ENCODE measurements at regions not wholly inside any gene's neighbourhood (a gene's known extent, or its start where the extent isn't known, plus 50 kb on each side); places are given as distances from the start of the nearest gene placed in this dataset.

DNA sequence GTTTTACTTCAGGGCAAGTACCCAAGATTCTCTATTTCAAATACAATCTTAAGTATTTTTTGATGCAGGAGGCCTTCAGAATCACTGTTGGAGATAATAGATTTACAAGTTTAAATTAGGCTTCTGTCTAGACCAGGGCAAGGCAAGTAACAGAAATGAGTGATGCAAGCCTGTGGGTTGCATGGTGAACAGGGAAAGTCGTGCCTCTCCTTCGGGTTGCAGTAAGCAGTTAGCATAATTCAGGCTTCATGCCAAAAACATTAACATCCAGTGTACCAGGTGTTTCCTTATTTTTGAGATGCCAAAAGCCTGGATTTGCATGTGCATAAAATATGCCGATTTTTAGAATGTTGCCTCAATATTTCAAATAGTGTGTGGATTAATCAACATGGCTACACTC is 369.0 kb downstream of the CAAP1 start:
- Histone ChIP-seq H3K27ac (no peak overlapping the region), H3K36me3 (replicated peaks) (no peaks in the 10 kb centered on the region), H3K4me3 (ENCODE audit: low read depth, low read length) (no peak overlapping the region), H3K27me3 (replicated peaks) (no peaks in the 10 kb centered on the region)
- in situ Hi-C loops (cut with HindIII; ENCODE audit: low pct_ligation_motif_present, low sequenced_read_pairs) = no loop called here
- no peak for DNase-seq
- no peak for TF ChIP-seq CTCF (IDR thresholded peaks at IDR 0.05; ENCODE audit: low read depth, low read length, missing control alignments)

GRCh38 chr9:26520141-26520540 is 372.5 kb downstream of the CAAP1 start:
- no peak for TF ChIP-seq CTCF (IDR thresholded peaks at IDR 0.05; ENCODE audit: low read depth, low read length, missing control alignments)
- no peak for DNase-seq
- in situ Hi-C loops (cut with HindIII; ENCODE audit: low pct_ligation_motif_present, low sequenced_read_pairs) = no loop called here
- Histone ChIP-seq H3K4me3 (ENCODE audit: low read depth, low read length) (no peak overlapping the region), H3K36me3 (replicated peaks) (no peaks in the 10 kb centered on the region), H3K27me3 (replicated peaks) (no peaks in the 10 kb centered on the region), H3K27ac (no peak overlapping the region)

DNA sequence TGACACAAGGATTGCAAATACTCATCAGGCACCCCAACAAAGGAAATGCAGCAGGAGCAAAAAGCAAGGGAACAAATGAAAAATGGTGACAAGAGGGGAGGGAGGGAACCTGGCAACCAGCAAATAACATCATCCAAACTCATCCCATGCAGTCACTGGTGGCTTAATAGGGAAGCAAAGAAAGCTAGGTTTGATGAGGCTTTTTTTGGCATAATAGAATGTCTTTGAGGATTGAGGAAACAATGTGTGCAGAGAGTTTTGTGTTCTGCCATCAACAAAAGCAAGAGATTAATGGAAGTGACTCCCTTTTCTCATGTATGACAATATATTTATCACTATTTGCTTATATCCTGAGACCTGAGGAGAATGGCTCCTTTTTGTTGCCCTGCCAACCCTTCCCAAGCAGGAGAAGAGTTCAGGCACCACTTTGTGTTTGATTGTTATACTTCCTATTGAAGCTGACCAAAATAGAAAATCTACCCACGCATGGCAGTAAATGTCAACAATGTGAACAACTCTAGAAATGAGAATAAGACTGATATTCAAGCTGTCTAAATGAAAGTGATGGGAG is 375.7 kb downstream of the CAAP1 start:
- no peak for DNase-seq
- Histone ChIP-seq H3K27ac (no peak overlapping the region), H3K36me3 (replicated peaks) (no peaks in the 10 kb centered on the region), H3K4me3 (ENCODE audit: low read depth, low read length) (no peak overlapping the region), H3K27me3 (replicated peaks) (no peaks in the 10 kb centered on the region)
- no peak for TF ChIP-seq CTCF (IDR thresholded peaks at IDR 0.05; ENCODE audit: low read depth, low read length, missing control alignments)
- in situ Hi-C loops (cut with HindIII; ENCODE audit: low pct_ligation_motif_present, low sequenced_read_pairs) = no loop called here

DNA sequence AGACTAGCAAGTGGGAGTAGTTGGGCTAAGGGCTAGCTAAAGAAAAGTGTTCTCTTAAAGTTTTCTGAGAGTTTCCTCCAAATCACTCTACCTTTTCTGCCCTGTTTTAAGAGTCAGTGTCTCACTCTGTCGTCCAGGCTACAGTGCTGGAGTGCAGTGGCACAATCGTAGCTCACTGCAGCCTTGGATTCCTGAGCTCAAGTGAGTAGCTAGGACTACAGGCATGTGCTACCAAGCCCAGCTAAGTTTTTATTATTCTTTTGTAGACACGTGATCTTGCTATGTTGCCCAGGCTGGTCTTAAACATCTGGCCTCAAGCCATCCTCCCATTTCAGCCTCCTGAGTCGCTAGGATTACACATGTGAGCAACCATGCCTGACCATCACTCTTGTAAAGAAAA is 378.9 kb downstream of the CAAP1 start:
- Histone ChIP-seq H3K27me3 (replicated peaks) (no peaks in the 10 kb centered on the region), H3K27ac (no peak overlapping the region), H3K4me3 (ENCODE audit: low read depth, low read length) (no peak overlapping the region), H3K36me3 (replicated peaks) (no peaks in the 10 kb centered on the region)
- no peak for TF ChIP-seq CTCF (IDR thresholded peaks at IDR 0.05; ENCODE audit: low read depth, low read length, missing control alignments)
- no peak for DNase-seq
- in situ Hi-C loops (cut with HindIII; ENCODE audit: low pct_ligation_motif_present, low sequenced_read_pairs) = no loop called here

DNA sequence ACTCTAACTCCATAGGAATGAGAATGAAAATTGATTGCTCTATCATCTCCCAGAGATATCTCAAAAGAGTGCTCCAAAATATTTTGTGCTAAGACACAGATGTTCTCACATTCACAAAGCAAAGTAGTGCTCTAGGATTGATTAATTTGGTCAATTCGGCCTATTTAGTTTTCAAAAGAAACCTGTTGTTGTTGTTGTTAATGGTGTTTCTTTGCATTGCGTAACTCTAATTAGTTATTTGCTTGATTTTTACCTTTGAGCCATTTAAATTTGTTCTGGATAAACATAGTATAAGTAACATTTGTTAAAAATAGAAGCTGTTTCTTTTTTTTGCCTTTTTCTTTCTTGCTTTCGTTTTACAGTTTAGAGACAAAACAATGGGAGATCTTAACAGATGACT is 382.5 kb downstream of the CAAP1 start:
- no peak overlapping the region for H3K4me3 ChIP-seq (ENCODE audit: low read depth, low read length)
- H3K27me3 ChIP-seq (replicated peaks) = no peaks in the 10 kb centered on the region
- in situ Hi-C loops (cut with HindIII; ENCODE audit: low pct_ligation_motif_present, low sequenced_read_pairs) = no loop called here
- no peaks in the 10 kb centered on the region for H3K36me3 ChIP-seq (replicated peaks)
- H3K27ac ChIP-seq = no peak overlapping the region
- TF ChIP-seq CTCF (IDR thresholded peaks at IDR 0.05; ENCODE audit: low read depth, low read length, missing control alignments) = no peak
- no peak for DNase-seq

GRCh38 chr9:26508897-26509296 is 383.7 kb downstream of the CAAP1 start:
- no peak for TF ChIP-seq CTCF (IDR thresholded peaks at IDR 0.05; ENCODE audit: low read depth, low read length, missing control alignments)

More at GRCh38 chr9:26508897-26509296, 383.7 kb downstream of the CAAP1 start:
- no peak overlapping the region for H3K27ac ChIP-seq
- H3K4me3 ChIP-seq (ENCODE audit: low read depth, low read length) = no peak overlapping the region
- in situ Hi-C loops (cut with HindIII; ENCODE audit: low pct_ligation_motif_present, low sequenced_read_pairs) = no loop called here
- H3K36me3 ChIP-seq (replicated peaks) = no peaks in the 10 kb centered on the region
- no peak for DNase-seq
- H3K27me3 ChIP-seq (replicated peaks) = no peaks in the 10 kb centered on the region

Measured in brain microvascular endothelial cell (primary cell).